ENCODE measurements at regions not wholly inside any gene's neighbourhood (a gene's known extent, or its start where the extent isn't known, plus 50 kb on each side); places are given as distances from the start of the nearest gene placed in this dataset.
A peak's percentile ranks its signal among the peaks of the same experiment; 100 is the strongest.
"Not testable (repeated sequence)": the region's sequence is repeated elsewhere in the genome, so short reads cannot be mapped to it uniquely, and the experiment has no call there.

DNA sequence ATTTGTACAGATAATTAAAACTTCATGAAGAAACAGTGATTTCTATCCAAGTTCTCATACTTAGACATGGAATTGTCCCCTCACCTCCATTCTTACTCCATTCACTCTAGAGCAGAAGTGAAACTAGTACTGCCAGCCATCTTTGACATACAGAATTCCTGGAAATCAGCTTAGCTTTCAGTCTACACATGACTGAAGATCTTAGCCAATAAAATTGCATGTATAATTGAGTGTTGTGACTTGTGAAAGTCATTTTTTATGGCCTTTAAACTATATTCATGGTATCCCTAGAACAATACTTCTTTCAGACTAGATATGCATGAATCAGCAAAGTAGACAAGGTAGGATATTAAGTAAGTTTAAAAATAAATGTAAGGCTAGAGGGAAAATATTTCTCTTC is 705.2 kb upstream of the ZNF608 start:
- no peak for DNase-seq

GRCh38 chr5:125452991-125453390 is 706.6 kb upstream of the ZNF608 start:
- no peak for DNase-seq

DNA sequence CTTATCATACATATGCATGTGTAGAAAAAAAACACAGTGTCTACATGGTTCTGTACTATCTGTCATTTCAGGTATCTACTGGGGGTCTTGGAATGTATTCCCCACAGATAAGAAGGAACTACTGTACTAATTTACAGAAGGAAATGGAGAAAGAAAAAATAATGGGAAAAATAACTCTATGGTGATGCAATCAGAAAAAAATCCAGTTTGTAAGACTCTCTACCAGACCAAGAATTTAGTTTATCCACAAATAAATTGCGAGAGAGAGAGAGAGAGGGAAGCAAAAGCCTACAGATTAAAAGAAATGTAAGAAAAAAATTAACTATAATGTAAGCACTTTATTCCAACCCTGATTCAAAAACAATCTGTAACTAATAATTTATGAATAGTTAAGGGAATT is 708.6 kb upstream of the ZNF608 start:
- no peak for DNase-seq

GRCh38 chr5:125456005-125456404 is 709.6 kb upstream of the ZNF608 start:
- not testable (repeated sequence) for DNase-seq

DNA sequence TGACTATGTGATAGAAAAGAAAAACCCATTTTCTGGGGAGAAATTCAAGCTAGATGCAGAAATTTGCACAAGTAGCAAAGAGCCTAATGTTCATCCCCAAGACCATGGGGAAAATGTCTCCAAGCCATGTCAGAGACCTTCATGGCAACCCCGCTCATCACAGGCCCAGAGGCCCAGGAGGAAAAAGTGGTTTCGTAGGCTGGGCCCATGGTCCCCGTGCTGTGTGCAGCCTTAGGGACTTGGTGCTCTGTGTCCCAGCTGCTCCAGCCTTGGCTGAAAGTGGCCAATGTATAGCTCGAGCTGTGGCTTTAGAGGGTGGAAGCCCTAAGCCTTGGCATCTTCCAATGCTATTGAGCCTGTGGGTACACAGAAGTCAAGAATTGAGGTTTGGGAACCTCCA is 711.2 kb upstream of the ZNF608 start:
- DNase-seq: no peak

DNA sequence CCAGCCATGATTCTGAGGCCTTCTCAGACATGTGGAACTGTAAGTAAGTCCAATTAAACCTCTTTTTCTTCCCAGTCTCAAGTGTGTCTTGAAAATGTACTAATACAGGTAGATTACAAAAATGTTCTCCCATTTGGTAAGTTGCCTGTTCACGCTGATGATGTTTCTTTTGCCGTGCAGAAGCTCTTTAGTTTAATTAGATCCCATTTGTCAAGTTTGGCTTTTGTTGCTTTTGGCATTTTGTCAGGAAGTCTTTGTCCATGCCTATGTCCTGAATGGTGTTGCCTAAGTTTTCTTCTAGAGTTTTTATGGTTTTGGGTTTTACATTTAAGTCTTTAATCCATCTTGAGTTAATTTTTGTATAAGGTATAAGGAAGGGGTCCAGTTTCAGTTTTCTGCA is 712.5 kb upstream of the ZNF608 start:
- not testable (repeated sequence) for DNase-seq

- DNase-seq: no peak
These were observed 715.2 kb upstream of the ZNF608 start for GRCh38 chr5:125461641-125462072.

GRCh38 chr5:125463466-125464092 is 717.1 kb upstream of the ZNF608 start:
- peak; percentile 36 for DNase-seq

- no peak for DNase-seq
These were observed 718.5 kb upstream of the ZNF608 start for GRCh38 chr5:125464847-125465432.

- DNase-seq: no peak
These were observed 719.3 kb upstream of the ZNF608 start for GRCh38 chr5:125465703-125466102.

DNA sequence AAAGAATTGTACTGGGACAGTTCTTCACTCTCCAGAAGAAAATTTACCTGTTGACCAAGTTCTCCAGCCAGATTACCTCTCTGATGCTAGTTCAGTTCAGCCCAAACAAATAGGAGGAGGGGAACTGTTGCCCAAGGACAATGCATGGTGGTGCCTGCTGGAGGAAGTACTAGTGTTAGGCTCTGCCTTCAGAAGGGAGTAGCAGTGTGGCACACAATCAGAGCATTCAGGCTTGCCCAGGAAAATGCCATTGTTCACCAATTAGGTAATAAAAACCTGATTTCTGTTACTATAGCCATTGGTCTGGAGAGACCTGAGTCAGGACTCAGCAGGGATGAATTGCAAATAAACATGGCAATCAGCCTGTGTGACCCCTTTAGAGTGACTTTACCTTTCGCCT is 720.8 kb upstream of the ZNF608 start:
- no peak for DNase-seq

- DNase-seq: no peak
These were observed 724.0 kb upstream of the ZNF608 start for GRCh38 chr5:125470280-125470902.

DNA sequence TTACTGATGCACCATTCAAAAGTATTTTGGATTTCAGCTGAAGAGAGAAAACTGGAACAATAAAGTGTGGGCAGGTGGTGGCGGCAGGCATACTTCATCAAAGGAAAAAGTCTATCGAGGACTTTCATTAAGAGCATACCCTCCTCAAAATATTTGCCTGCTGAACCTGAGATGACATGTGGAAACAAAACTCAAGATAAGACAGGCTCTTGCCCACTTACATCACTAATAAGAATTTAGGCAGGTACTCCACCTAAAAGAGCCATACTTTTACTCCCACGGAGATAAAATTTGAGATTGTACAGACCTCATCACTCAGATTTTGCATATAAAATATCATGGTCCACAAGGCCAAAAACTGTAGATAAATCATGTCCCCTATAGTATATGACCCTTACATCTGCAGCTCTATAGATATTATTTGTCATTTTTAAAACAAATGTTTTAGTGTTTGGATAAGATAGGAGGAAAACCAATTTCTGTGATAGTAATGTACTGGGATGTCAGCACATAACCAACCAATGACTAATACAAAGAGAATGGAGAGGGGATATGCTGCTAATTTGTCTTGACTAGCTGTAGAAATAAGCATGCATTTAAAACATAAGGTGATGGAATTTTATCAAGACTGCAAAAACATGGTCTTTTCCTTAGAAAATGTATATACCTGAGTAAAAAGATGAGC is 730.6 kb upstream of the ZNF608 start:
- no peak for DNase-seq

DNA sequence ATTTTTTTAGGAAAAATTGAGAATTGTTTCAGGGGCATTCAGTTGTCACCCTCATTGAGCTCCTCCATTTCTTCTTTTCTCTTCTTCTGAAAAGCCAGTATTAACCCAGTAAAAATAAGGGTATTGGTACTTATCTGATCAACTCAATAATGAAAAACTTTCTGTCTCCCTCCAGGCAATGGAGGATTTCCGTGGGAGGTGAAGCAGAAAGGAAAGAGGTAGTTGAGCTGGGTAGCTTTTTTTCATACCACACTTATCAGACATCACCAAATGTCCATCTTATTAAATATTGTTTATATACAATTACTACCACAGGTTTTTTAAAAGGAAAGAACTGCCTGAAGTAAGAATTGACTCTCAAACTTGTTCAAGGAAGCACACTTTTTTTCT is 731.1 kb upstream of the ZNF608 start:
- DNase-seq: no peak

GRCh38 chr5:125478599-125478998 is 732.2 kb upstream of the ZNF608 start:
- no peak for DNase-seq

DNA sequence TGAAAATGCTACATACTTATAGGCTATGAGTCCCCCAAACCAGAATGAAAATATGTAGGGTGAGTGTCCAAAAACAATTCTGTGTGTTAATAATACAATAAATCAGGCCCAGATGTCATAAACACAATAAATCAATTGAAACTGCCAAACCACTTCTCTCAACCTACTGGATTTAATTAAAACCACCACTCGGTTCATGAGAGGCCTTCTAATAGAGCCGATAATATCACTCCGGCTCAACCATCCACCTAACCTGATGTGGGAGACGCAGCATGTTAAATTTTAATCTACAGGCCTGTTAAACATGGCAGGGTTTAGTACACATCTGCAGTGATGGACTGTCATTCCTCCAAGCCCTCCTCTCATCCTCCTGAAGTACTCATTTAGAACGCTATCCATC is 734.5 kb upstream of the ZNF608 start:
- no peak for DNase-seq

DNA sequence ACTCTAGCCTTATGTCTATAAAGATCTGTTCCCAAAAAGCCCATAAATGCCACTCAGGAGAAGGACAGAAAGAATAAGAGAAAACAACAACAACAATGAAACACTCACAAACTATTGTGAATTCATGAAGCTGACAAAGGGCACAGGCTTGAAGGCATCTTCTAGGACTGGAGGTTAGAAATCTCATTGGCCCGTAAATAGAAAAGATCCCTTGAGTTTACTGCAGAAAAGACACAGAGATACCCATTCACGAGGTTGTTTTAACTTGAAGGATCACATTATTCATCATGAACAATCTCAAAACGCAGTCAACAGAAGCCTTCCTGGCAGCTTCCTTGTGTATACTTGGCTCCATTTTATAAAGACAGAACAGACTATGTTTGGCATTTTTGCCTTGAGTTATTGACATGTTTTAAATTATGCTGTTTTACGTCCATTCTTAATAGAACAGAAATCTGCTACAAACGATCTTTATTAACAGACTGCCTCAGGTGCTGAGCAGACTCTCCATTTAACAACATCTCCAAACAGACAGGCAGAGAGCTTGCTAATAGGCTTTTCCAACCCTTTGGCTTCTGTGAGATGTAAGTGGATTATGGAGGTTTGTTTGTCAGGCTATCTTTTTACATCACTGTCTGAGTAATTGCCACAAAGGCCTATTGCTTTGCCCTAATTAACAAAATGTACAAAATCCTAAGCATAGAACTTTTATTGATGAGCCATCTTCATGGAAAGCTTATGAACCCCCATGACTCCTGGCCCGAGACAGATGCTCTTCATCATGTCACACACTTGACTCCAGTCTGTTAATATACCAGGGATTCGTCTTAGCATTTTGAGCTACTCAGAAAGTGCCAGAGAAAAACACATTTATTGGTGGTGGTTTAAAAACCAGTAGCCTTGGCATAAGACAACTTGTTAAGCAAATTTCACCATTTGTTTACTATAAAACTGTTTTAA is 735.3 kb upstream of the ZNF608 start:
- DNase-seq: no peak

- DNase-seq: no peak
These were observed 737.2 kb upstream of the ZNF608 start for GRCh38 chr5:125483609-125484008.

GRCh38 chr5:125484272-125484741 is 737.9 kb upstream of the ZNF608 start:
- peak; percentile 52 for DNase-seq

DNA sequence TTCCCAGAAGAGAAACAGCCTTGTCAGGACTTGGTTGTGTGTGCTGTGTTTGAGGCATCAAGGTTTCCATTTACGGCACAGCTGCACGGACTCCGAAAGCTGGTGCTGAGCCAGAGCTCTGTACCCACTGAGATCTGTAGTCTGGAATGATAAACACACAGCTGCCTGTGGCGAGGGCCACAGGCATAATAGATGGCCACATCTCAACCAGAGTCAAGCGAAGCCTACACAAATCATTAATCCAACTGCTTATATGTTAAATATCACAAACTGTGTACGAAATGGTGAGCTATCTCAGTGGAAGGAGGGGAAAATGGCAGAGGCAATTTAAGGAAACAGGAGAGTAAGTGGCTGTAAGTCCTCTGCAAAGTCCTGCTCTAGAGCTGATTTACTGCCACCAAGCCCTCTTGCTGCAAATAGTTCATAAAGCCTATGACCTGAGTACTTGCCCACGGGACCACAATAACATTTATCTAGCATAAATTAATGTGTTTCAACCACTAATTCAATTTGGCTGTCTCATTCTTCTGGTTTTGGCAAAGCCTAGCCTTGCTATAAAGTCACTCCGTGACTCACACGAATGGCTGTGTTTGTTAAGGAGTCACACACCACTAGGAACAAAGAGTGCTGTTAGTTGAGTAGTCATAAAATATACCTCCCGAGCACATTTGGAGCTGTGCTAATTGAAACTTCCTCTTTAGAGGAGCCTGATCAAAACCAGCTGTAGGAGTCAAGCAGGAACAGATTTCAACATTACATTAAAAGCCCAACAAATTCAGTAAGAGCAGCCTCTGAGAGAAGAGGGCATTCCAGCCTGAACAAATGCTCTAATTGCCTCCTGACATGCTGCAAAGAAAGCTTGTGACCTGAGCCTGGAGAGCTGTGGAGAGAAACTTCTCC is 738.6 kb upstream of the ZNF608 start:
- peak; percentile 91 for DNase-seq

- no peak for DNase-seq
These were observed 739.3 kb upstream of the ZNF608 start for GRCh38 chr5:125485771-125486170.

GRCh38 chr5:125486634-125487033 is 740.2 kb upstream of the ZNF608 start:
- DNase-seq: peak; percentile 46
